HG03354 (cell line): ENCODE measurements at regions not wholly inside any gene's neighbourhood (a gene's known extent, or its start where the extent isn't known, plus 50 kb on each side); places are given as distances from the start of the nearest gene placed in this dataset.
"Not testable (repeated sequence)": the region's sequence is repeated elsewhere in the genome, so short reads cannot be mapped to it uniquely, and the experiment has no call there.

Experiments used
- ATAC-seq: cut with Tn5 transposase; IDR thresholded peaks from one replicate; pipeline ENCODE4 v1.9.1; 2021; ENCODE audit warnings: mild to moderate bottlenecking; ENCODE audit not compliant: unreplicated experiment, poor library complexity, severe bottlenecking

GRCh38 chr6:167661552-167662044, 165.1 kb upstream of the AFDN start:
- ATAC-seq: no peak

DNA sequence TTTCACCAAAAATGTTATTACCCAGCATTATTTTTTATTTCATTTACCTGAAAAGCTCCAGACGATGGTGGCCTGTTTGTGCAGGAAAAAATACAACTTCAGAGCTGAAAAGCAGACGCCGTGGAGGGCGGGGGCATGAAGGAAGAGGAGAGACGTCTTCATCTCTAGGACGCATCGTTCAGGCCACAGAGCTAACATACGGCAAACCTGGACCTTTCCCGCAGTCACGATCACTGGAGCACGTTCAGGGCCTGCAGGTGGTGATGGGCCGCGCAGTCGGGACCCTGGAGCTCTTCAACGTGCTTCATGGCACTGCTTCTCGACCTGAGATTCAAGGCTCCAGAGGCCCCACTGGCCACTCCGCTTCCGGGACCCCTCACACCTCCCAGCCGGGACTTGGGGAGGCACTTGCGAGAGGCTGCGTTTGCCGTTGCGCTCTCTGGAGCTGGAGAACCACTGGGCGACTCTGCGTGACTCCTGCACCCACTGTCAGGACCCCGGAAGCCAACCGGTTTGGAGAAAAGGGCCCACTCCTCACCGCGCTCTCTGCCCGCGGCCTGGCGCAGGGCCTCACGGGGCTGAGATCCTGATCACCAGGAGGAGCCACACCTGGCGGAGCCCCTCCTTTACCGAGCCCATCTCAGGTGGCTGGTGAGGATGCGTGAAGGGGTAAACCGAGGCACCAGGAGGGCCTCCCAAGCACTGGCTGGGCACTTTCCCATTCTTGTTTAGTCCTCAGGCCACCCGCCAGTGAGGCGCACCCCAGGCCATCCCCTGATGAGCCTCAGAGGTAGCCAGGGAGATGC, 164.4 kb upstream of the AFDN start:
- no peak for ATAC-seq

- no peak for ATAC-seq
These were observed 163.9 kb upstream of the AFDN start for GRCh38 chr6:167662881-167663205.

- ATAC-seq: no peak
These were observed 163.4 kb upstream of the AFDN start for GRCh38 chr6:167663316-167663715.

GRCh38 chr6:167663784-167664443, 162.8 kb upstream of the AFDN start:
- ATAC-seq: no peak

GRCh38 chr6:167664678-167665660, 161.7 kb upstream of the AFDN start:
- no peak for ATAC-seq

DNA sequence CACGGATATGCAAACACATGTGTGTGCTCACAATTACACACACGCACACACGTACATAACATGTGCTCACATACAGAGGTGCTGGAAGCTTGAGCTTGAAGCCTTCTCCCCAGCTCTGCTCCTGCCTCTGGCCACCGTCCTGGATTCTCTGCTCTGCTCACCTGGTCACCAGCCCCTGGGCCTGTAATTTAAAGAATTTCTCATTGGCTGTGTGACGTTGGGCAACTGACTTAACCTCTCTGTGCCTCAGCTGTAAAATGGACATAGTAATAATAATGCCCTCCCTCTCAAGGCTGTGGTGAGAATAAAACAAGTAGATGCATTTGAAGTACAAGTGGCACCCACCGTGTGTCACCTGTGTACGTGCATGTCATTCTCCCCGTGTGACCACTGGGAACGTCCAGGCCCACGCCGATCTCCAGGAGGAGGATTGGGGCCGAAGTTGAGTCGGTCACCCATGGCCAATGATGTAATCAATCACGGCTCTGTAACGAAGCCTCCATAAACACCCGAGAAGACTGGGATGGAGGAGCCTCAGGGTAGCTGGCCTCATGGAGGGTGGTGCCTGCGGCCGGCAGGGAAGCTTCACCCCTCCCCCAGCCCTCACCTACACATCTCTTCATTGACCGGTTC, 160.9 kb upstream of the AFDN start:
- no peak for ATAC-seq

GRCh38 chr6:167666571-167667203, 160.0 kb upstream of the AFDN start:
- no peak for ATAC-seq

GRCh38 chr6:167667204-167668018, 159.3 kb upstream of the AFDN start:
- ATAC-seq: no peak

GRCh38 chr6:167668019-167668753, 158.5 kb upstream of the AFDN start:
- no peak for ATAC-seq

GRCh38 chr6:167668754-167669552, 157.8 kb upstream of the AFDN start:
- ATAC-seq: no peak

DNA sequence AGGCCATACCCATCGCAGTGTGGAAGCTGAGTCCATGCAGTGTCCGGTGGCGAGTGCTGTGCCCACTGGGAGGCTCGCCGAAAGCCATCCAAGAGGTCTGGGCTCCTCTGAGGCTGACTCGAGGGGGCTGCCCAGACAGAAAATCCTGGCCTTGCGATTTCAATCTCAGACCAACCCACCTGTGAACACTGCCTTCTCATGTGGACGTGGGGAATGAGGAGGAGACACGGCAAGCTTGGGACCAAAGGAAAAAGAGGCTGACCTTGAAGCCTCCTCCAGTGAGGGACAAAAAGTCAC, 157.2 kb upstream of the AFDN start:
- no peak for ATAC-seq

- no peak for ATAC-seq
These were observed 156.6 kb upstream of the AFDN start for GRCh38 chr6:167669870-167670802.

GRCh38 chr6:167670938-167671338, 155.8 kb upstream of the AFDN start:
- ATAC-seq: no peak

GRCh38 chr6:167671379-167671976, 155.2 kb upstream of the AFDN start:
- ATAC-seq: not testable (repeated sequence)
